ENCODE measurements at regions not wholly inside any gene's neighbourhood (a gene's known extent, or its start where the extent isn't known, plus 50 kb on each side); places are given as distances from the start of the nearest gene placed in this dataset.

- no peak for TF ChIP-seq SIN3A (IDR thresholded peaks at IDR 0.05; ENCODE audit: borderline replicate concordance, insufficient read depth, low read length)
- TF ChIP-seq POLR2AphosphoS5 (IDR thresholded peaks at IDR 0.05; ENCODE audit: low read depth, low read length): no peak
- TF ChIP-seq TAF1 (IDR thresholded peaks at IDR 0.05; ENCODE audit: borderline replicate concordance, insufficient read depth, low read length): no peak
These were observed 253.8 kb upstream of the IGF1R start for GRCh38 chr15:98394546-98394945.

Measured in PFSK-1 (cell line).